HUDEP-2 (cell line): ENCODE measurements at regions not wholly inside any gene's neighbourhood (a gene's known extent, or its start where the extent isn't known, plus 50 kb on each side); places are given as distances from the start of the nearest gene placed in this dataset.

ENCODE experiments used
- DNase-seq, 76 experiments: peaks; one replicate each; lab custom pipeline; 2025; ENCODE audit not compliant: unreplicated experiment in 76 of 76; lab: John Stamatoyannopoulos, UW

GRCh38 chr9:90948156-90948555 lies 146.5 kb downstream of the SYK start:
- DNase-seq = no peak

GRCh38 chr9:90950600-90950999 lies 149.0 kb downstream of the SYK start:
- DNase-seq = no peak

- DNase-seq = no peak
Observed at GRCh38 chr9:90953200-90953599, 151.6 kb downstream of the SYK start.

- no peak for DNase-seq
Observed at GRCh38 chr9:90953805-90954204, 152.2 kb downstream of the SYK start.

GRCh38 chr9:90956026-90956810 lies 154.6 kb downstream of the SYK start:
- no peak for DNase-seq

- no peak for DNase-seq
Observed at GRCh38 chr9:90958328-90958727, 156.7 kb downstream of the SYK start.

GRCh38 chr9:90960941-90961340 lies 159.3 kb downstream of the SYK start:
- no peak for DNase-seq

- DNase-seq = no peak
Observed at GRCh38 chr9:90961375-90961774, 159.8 kb downstream of the SYK start.

- DNase-seq = peak in 1 of 76 experiments; percentile 3
Observed at GRCh38 chr9:90964101-90965020, 162.7 kb downstream of the SYK start.

- no peak for DNase-seq
Observed at GRCh38 chr9:90965226-90966030, 163.8 kb downstream of the SYK start.

GRCh38 chr9:90966031-90966290 lies 164.3 kb downstream of the SYK start:
- DNase-seq = no peak

- DNase-seq = no peak
Observed at GRCh38 chr9:90966480-90967144, 165.0 kb downstream of the SYK start.

GRCh38 chr9:90967145-90967538 lies 165.5 kb downstream of the SYK start:
- DNase-seq = no peak

GRCh38 chr9:90969021-90969675 lies 167.5 kb downstream of the SYK start:
- no peak for DNase-seq

- DNase-seq = no peak
Observed at GRCh38 chr9:90970608-90971007, 169.0 kb downstream of the SYK start.

- DNase-seq = no peak
Observed at GRCh38 chr9:90972057-90972456, 170.4 kb downstream of the SYK start.

- DNase-seq = no peak
Observed at GRCh38 chr9:90974016-90974415, 172.4 kb downstream of the SYK start.

- DNase-seq = no peak
Observed at GRCh38 chr9:90974643-90975245, 173.1 kb downstream of the SYK start.

GRCh38 chr9:90975781-90976538 lies 174.3 kb downstream of the SYK start:
- no peak for DNase-seq
